Mammary epithelial cell (primary cell): ENCODE measurements at regions not wholly inside any gene's neighbourhood (a gene's known extent, or its start where the extent isn't known, plus 50 kb on each side); places are given as distances from the start of the nearest gene placed in this dataset.

Experiments
- CTCF ChIP-seq, 2 donors: IDR thresholded peaks in 1 of 2; conservative IDR thresholded peaks in 1 of 2; 2 replicates each; pipeline ENCODE4 v1.5.1; 2011 to 2012; ENCODE audit warnings: inconsistent platforms in 2 of 2, low read length in 2 of 2, mild to moderate bottlenecking in 2 of 2, control low read depth in 1 of 2, low read depth in 1 of 2; ENCODE audit not compliant: insufficient read depth in 1 of 2; ENCODE audit errors: extremely low read depth in 1 of 2
- EZH2 ChIP-seq: IDR thresholded peaks from 2 replicates; pipeline ENCODE4 v1.6.1; 2012; ENCODE audit warnings: low read length, inconsistent platforms, borderline replicate concordance

GRCh38 chr1:149848340-149849110 lies 50.8 kb upstream of the BOLA1 start:
- no peak for TF ChIP-seq CTCF (conservative IDR thresholded peaks at IDR 0.05 in 1 of 2, IDR thresholded peaks at IDR 0.05 in 1 of 2; ENCODE audit: extremely low read depth in 1 of 2, insufficient read depth in 1 of 2, low read depth in 1 of 2, low read length in 2 of 2)
- TF ChIP-seq EZH2, result no peak
